ENCODE measurements at regions not wholly inside any gene's neighbourhood (a gene's known extent, or its start where the extent isn't known, plus 50 kb on each side); places are given as distances from the start of the nearest gene placed in this dataset.

DNA sequence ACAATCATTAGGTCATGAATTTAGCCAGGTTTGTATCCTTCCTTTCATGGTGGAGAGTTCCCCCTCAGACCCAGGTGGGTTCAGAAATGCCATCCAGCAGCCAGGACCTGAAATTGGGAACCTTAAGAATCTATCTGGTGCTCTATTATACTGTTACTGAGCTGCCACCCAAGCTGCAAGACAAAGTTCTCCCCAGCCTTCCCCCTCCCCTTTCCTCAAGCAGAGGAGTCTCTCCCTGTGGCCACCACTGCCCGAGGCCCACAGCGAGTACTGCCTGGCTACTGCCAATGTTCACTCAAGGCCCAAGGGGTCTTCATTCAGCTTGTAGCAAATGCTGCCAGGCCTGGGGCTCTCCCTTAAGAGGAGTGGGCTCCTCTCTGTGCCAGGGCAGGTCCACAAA lies 133.8 kb downstream of the TMEM38B start:
- WGBS, 2 donors = 94 to 95% methylated on average over 2 of the region's 2 CpGs
- H3K36me3 ChIP-seq = no peaks in the 10 kb centered on the region
- H3K27ac ChIP-seq = no peak overlapping the region
- TF ChIP-seq POLR2A (IDR thresholded peaks at IDR 0.05) (no peak), EP300 (IDR thresholded peaks at IDR 0.05) (no peak)
- TF ChIP-seq, protein P1, sequence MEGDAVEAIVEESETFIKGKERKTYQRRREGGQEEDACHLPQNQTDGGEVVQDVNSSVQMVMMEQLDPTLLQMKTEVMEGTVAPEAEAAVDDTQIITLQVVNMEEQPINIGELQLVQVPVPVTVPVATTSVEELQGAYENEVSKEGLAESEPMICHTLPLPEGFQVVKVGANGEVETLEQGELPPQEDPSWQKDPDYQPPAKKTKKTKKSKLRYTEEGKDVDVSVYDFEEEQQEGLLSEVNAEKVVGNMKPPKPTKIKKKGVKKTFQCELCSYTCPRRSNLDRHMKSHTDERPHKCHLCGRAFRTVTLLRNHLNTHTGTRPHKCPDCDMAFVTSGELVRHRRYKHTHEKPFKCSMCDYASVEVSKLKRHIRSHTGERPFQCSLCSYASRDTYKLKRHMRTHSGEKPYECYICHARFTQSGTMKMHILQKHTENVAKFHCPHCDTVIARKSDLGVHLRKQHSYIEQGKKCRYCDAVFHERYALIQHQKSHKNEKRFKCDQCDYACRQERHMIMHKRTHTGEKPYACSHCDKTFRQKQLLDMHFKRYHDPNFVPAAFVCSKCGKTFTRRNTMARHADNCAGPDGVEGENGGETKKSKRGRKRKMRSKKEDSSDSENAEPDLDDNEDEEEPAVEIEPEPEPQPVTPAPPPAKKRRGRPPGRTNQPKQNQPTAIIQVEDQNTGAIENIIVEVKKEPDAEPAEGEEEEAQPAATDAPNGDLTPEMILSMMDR (IDR thresholded peaks at IDR 0.05) = no peak
- no peaks in the 10 kb centered on the region for H3K27me3 ChIP-seq
- H3K4me3 ChIP-seq = no peak overlapping the region
- no peaks in the 10 kb centered on the region for H3K4me1 ChIP-seq
- no peak for DNase-seq (ENCODE audit: low spot score in 2 of 2)
- H3K9me3 ChIP-seq = peaks cover 0 to 21% (median 2%) of the 10 kb centered on the region in 4 donors

DNA sequence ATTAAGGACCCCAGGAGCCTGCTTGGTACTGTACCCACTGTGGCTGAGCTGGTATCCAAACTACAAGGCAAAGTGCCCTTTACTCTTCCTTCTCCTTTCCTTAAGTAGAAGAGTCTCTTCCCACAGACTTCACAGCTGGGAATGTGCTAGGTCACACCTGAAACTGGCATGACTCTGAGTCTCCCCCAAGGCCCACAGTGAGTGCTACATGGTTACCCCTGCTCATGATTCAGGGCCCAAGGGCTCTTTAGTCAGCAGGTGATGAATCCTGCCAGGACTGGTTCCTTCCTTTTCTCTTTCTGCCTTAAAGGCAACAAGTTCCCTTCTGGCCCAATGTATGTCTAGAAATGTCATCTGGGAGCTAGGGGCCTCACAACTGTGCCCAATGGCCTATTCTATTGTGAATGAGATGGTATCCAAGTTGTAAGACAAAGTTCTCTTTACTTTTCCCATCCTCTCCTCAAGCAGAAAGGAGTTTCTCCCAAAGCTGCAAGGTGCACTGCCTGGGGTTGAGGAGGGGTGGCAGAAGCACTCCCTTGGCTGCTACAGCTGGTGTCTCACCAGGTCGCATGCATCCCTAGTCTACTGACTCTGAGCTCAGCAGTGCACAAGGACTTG lies 134.4 kb downstream of the TMEM38B start:
- WGBS, 2 donors = 85 to 88% methylated on average over 1 of the region's 1 CpG
- Histone ChIP-seq H3K27ac (no peak overlapping the region), H3K36me3 (no peaks in the 10 kb centered on the region), H3K9me3 (peaks cover 0 to 16% (median 2%) of the 10 kb centered on the region in 4 donors), H3K4me1 (no peaks in the 10 kb centered on the region), H3K27me3 (no peaks in the 10 kb centered on the region), H3K4me3 (no peak overlapping the region)
- TF ChIP-seq, protein P1 (IDR thresholded peaks at IDR 0.05) = no peak
- DNase-seq (ENCODE audit: low spot score in 2 of 2) = no peak

DNA sequence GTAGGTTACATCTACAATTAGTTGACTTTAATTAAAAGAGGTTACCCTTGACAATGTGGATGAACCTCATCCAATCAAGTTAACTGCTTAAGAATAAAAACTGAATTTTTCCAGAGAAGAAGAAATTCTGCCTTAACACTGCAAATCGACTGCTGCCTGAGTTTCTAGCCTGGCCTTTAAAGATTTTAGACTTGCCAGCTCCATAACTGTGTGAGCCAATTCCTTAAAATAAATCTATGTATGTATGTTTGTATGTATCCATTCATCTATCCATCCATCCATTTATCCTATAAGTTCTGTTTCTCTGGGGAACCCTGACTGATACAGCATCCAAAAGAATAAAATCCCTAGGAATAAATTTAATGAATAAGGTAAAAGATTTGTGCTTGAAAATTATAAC lies 136.1 kb downstream of the TMEM38B start:
- TF ChIP-seq, protein P1 (IDR thresholded peaks at IDR 0.05) = no peak
- TF ChIP-seq EP300 (IDR thresholded peaks at IDR 0.05) (no peak), POLR2A (IDR thresholded peaks at IDR 0.05) (no peak)
- no peak for DNase-seq (ENCODE audit: low spot score in 2 of 2)
- Histone ChIP-seq H3K27ac (no peak overlapping the region), H3K4me1 (no peaks in the 10 kb centered on the region), H3K36me3 (no peaks in the 10 kb centered on the region), H3K27me3 (no peaks in the 10 kb centered on the region), H3K4me3 (no peak overlapping the region), H3K9me3 (peaks cover 0 to 3% (median under 1%) of the 10 kb centered on the region in 4 donors)
- WGBS, 2 donors = 88 to 95% methylated on average over 1 of the region's 1 CpG

DNA sequence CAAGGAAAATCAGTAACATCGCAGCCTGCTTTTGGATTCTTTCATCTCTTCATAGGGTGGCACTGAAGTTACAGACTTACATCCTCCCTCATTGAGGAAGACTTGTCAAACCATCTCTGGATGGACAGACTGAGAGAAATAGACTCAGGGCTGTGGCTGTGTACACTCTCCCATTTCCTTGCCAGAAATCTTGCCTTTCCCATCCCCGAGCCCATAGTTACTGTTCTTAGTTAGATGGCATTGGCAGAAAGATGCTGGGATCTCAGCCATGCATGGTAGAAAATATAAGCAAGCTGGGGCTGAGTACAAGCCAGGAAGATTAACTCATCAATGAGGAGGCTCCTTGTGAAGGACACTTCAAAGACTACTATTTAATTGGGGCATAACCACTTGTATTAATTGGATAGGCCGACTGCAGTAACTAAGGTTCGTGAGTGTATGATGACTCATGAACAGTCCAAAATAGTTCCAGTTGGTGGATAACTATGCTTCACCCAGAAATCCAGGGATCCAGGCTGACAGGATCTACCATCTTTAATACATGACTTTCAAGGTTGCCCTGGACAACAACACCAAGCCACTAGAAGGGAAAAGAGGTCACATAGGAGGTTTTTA lies 137.9 kb downstream of the TMEM38B start:
- Histone ChIP-seq H3K36me3 (no peaks in the 10 kb centered on the region), H3K27me3 (no peaks in the 10 kb centered on the region), H3K27ac (no peak overlapping the region), H3K9me3 (no peaks in the 10 kb centered on the region), H3K4me3 (no peak overlapping the region), H3K4me1 (no peaks in the 10 kb centered on the region)
- 85 to 91% methylated on average over 4 of the region's 4 CpGs for WGBS, 2 donors
- no peak for DNase-seq (ENCODE audit: low spot score in 2 of 2)
- TF ChIP-seq EP300 (IDR thresholded peaks at IDR 0.05) = no peak
- TF ChIP-seq, protein P1 (IDR thresholded peaks at IDR 0.05) = no peak

DNA sequence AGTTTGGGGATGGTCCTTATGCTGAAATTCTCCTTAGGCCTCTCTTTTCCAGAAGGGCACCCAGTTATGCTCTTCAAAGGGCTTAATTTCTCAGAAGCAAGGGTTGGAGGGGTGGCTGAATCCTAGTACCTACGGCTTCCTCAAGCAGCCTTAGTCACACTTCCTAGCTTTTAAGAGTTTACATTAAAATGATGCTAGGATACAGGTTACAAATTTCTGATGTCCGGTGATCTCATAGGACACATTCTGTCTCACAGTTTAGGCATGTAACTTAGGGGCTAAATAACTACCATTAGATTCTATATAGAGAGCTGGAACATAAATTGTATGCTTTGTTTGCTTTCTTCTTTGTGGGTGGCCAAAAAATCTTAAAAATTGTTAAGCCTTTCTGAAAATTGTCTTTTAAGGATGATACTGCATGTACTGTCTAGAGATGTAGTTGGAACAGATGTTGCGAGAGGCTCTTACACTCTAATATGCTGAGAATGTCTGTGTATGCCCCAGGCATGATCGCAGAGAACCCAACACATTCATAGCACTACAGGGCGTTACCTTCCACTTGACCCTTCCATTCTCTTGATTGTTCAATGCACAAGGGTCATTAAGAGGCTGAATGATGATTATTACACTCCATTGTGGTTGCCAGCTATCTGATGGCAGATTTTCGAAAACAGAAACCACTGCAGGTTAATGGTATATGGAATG lies 139.1 kb downstream of the TMEM38B start:
- WGBS, 2 donors = 79 to 81% methylated on average over 6 of the region's 6 CpGs
- TF ChIP-seq POLR2A (IDR thresholded peaks at IDR 0.05) (no peak), EP300 (IDR thresholded peaks at IDR 0.05) (no peak)
- TF ChIP-seq, protein P1 (IDR thresholded peaks at IDR 0.05) = no peak
- no peaks in the 10 kb centered on the region for H3K4me1 ChIP-seq
- no peaks in the 10 kb centered on the region for H3K36me3 ChIP-seq
- no peak for DNase-seq (ENCODE audit: low spot score in 2 of 2)
- H3K9me3 ChIP-seq = no peaks in the 10 kb centered on the region
- H3K4me3 ChIP-seq = no peak overlapping the region
- H3K27me3 ChIP-seq = no peaks in the 10 kb centered on the region
- H3K27ac ChIP-seq = no peak overlapping the region
